Left lung (tissue), 4 donors: ENCODE measurements at regions not wholly inside any gene's neighbourhood (a gene's known extent, or its start where the extent isn't known, plus 50 kb on each side); places are given as distances from the start of the nearest gene placed in this dataset.

Experiments
- ATAC-seq: fragments of 200-7000 bp; cut with Tn5 transposase; one replicate; pipeline ENCODE4 v1.9.1; 2020; ENCODE audit warnings: moderate library complexity
- DNase-seq, 4 donors: peaks; one replicate each; pipeline ENCODE4 v3.0.0-alpha.2; 2013 to 2020
- H3K27ac ChIP-seq, 2 donors: fragments of 200-600 bp; sonication (generic) in 1 of 2; one replicate each; pipeline versions ENCODE4 v1.5.0 to v1.8.0; 2020 to 2021
- H3K27me3 ChIP-seq, 2 donors: fragments of 200-600 bp; sonication (generic) in 1 of 2; one replicate each; pipeline versions ENCODE4 v1.5.0 to v1.8.0; 2020 to 2021
- H3K36me3 ChIP-seq, 2 donors: fragments of 200-600 bp; sonication (generic) in 1 of 2; one replicate each; pipeline versions ENCODE4 v1.5.0 to v1.8.0; 2020 to 2021
- H3K4me1 ChIP-seq, 2 donors: fragments of 200-600 bp; one replicate each; pipeline ENCODE4 v1.8.0; 2021
- H3K4me3 ChIP-seq, 2 donors: fragments of 200-600 bp; sonication (generic) in 1 of 2; one replicate each; pipeline versions ENCODE4 v1.5.0 to v1.8.0; 2020 to 2021; ENCODE audit warnings: mild to moderate bottlenecking in 1 of 2
- H3K9me3 ChIP-seq, 2 donors: fragments of 200-600 bp; sonication (generic) in 1 of 2; one replicate each; pipeline versions ENCODE4 v1.5.0 to v1.8.0; 2020 to 2021
- intact Hi-C, 2 donors: fragments of 100-400 bp; cut with DNase I; formaldehyde crosslinking; loops; one replicate each; pipeline versions ENCODE4 v1.11.2 to v1.14.2; 2022
- TF ChIP-seq, protein P1 (sequence below), 2 donors: fragments of 200-600 bp; sonication (generic) in 1 of 2; IDR thresholded peaks; one replicate each; pipeline versions ENCODE4 v1.5.0 to v1.8.0; 2021; ENCODE audit warnings: antibody characterized with exemption in 2 of 2
- donor health status: DM: no; HTN: yes; CAD: no.
- donor health status: DM: no; HTN: no; CAD: no.

DNA sequence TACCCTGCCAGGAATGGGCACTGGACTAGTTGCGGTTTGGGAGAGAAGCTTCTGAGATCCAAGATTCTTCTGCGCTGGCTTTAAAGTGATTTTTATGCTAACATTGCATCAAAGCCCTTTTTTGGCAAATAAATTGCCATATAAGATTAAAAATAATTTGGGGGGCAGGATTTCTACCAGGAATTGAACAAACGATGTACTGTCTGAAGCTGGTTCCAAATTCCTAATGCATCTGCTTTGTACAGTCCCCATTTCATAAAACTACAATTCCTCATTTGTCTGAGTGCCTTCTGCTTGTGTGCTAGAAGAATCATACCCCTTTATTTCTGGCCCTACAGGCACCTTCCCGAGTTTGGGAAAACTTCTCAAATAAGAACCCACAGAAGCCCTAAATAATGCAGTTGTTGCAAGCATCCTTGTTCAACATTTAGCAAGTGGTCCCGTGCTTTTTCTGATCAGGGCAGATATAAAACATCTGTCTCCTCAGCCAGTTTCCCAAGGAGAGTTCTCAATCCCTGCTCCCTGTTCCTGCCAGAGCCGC is 349.7 kb downstream of the PTEN start:
- no peaks in the 10 kb centered on the region for H3K27me3 ChIP-seq
- no peaks in the 10 kb centered on the region for H3K9me3 ChIP-seq
- TF ChIP-seq, protein P1, sequence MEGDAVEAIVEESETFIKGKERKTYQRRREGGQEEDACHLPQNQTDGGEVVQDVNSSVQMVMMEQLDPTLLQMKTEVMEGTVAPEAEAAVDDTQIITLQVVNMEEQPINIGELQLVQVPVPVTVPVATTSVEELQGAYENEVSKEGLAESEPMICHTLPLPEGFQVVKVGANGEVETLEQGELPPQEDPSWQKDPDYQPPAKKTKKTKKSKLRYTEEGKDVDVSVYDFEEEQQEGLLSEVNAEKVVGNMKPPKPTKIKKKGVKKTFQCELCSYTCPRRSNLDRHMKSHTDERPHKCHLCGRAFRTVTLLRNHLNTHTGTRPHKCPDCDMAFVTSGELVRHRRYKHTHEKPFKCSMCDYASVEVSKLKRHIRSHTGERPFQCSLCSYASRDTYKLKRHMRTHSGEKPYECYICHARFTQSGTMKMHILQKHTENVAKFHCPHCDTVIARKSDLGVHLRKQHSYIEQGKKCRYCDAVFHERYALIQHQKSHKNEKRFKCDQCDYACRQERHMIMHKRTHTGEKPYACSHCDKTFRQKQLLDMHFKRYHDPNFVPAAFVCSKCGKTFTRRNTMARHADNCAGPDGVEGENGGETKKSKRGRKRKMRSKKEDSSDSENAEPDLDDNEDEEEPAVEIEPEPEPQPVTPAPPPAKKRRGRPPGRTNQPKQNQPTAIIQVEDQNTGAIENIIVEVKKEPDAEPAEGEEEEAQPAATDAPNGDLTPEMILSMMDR (IDR thresholded peaks at IDR 0.05), result no peak
- H3K4me1 ChIP-seq, result no peaks in the 10 kb centered on the region
- no peak overlapping the region for H3K4me3 ChIP-seq
- intact Hi-C loops, result no loop called here
- no peaks in the 10 kb centered on the region for H3K36me3 ChIP-seq
- H3K27ac ChIP-seq, result no peak overlapping the region
- no peak for ATAC-seq
- no peak for DNase-seq

DNA sequence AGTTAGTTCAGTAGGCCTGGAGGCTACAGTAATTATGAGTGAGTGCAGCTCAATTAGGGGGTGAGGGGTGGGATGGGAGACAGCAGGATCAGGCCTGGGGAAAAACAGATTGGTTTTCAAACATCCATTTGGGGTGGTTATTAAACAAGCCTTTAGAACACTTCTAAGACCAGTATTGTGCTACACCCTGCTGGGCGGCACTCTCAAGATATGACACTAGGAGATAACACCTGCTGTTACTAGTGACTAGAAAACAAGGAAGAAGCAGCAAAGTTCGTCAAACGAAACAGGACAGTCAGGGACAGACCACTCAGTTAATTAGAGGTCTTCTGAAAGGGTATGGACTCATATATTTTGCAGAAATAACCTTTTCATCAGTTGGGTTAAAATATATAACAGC is 353.6 kb downstream of the PTEN start:
- no peak for DNase-seq
- no peaks in the 10 kb centered on the region for H3K36me3 ChIP-seq

DNA sequence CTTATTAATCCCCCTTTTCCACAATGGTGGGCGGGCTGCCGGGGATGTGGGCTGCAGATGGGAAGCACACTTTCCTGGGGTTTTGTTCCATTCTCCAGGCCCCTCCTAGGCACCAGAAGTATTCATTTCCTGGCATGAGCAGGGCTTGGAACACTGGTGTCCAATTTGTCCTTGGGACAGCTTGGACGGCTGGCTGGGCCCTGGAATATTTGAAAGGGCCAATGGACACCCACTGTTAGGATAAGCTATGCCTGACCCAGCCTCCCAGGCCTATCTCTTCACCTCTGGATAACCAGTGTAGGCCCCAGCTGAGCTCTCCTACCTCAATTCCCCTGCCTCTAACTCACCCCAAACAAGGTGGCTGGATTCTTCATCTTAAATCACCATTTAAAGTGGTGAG is 354.9 kb downstream of the PTEN start:
- no peak for ATAC-seq
- TF ChIP-seq, protein P1 (IDR thresholded peaks at IDR 0.05), result no peak
- no peaks in the 10 kb centered on the region for H3K4me1 ChIP-seq
- H3K36me3 ChIP-seq, result no peaks in the 10 kb centered on the region
- H3K27me3 ChIP-seq, result no peaks in the 10 kb centered on the region
- H3K4me3 ChIP-seq, result no peak overlapping the region
- intact Hi-C loops, result no loop called here
- H3K9me3 ChIP-seq, result no peaks in the 10 kb centered on the region
- H3K27ac ChIP-seq, result no peak overlapping the region
- DNase-seq, result no peak

More for the DNA sequence above, 353.6 kb downstream of the PTEN start:
- Histone ChIP-seq H3K9me3 (no peaks in the 10 kb centered on the region), H3K27me3 (no peaks in the 10 kb centered on the region), H3K4me1 (no peaks in the 10 kb centered on the region), H3K4me3 (no peak overlapping the region), H3K27ac (no peak overlapping the region)
- intact Hi-C loops, result no loop called here
- no peak for ATAC-seq
- TF ChIP-seq, protein P1 (IDR thresholded peaks at IDR 0.05), result no peak

DNA sequence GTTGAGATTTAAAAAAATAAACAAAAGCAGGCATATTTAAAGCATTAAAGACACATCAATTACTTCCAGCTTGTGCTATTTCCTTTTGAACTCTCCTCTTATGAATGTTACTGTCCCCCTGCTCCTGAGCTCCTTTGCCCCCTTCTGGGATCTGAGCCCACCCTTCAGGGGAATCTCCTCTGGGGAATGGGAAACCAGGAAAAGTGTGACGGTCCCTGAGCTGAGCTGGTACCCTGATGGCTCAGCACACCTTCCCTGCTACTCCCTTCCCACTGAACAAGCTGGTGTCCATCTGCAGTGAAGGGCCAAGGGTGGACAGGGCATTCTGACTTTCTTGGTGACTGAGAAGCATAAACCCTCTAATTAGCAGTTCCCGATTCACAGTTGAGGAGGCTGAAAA is 356.3 kb downstream of the PTEN start:
- Histone ChIP-seq H3K4me3 (no peak overlapping the region), H3K4me1 (no peaks in the 10 kb centered on the region), H3K9me3 (no peaks in the 10 kb centered on the region), H3K36me3 (no peaks in the 10 kb centered on the region), H3K27ac (no peak overlapping the region), H3K27me3 (no peaks in the 10 kb centered on the region)
- no peak for DNase-seq
- TF ChIP-seq, protein P1 (IDR thresholded peaks at IDR 0.05), result no peak
- intact Hi-C loops, result no loop called here
- ATAC-seq, result no peak

DNA sequence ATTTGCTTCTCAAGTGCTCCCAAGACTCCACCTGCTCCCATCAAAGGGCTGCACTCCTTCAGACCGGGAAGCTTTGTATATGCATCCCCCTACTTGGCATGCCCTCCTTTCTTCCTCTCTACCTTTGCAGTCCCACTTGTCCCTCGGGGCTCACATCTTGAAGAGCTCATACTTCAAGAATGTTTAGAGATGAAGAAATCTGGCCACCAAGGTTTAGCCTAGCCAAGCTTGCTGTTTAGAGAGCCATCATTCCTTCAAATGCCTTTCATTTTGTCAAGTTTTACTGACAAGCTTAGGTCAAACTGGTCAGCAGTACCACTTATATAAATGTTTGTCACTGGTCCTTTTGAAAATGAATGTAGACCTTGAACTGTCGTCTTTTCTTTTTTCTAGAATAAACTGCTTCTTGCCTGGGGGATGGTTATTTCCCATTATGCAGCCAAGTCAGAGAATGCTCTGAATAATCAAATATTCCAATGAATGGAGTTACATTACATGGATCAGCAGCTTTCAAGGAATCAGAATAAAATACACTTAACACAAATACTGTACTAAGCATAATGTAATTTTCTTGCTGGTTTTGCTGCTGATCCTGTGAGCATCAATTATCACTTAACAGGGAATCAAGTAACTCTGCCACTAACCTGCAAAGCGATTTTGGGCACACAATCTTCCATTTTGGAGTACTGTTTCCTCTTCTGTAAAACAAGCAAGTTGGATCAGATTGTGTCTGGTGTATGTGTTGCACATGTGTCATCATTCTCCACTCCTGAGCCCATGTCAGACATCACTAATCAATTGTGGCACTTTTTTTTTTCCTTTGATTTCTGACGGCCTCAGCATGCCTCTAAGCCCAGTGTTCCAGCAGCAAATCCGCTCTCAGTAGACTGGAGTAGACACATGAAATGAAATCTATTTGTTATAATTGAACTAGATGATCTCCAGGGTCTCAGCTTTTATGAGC is 357.9 kb downstream of the PTEN start:
- TF ChIP-seq, protein P1 (IDR thresholded peaks at IDR 0.05), result no peak
- ATAC-seq, result peak; percentile 73
- H3K4me1 ChIP-seq, result no peaks in the 10 kb centered on the region
- H3K27me3 ChIP-seq, result no peaks in the 10 kb centered on the region
- H3K36me3 ChIP-seq, result no peaks in the 10 kb centered on the region
- H3K4me3 ChIP-seq, result no peak overlapping the region
- no peak overlapping the region for H3K27ac ChIP-seq
- DNase-seq, result no peak
- intact Hi-C loops, result no loop called here
- no peaks in the 10 kb centered on the region for H3K9me3 ChIP-seq
